AG04449 (cell line): ENCODE measurements at regions not wholly inside any gene's neighbourhood (a gene's known extent, or its start where the extent isn't known, plus 50 kb on each side); places are given as distances from the start of the nearest gene placed in this dataset.

ENCODE experiments used
- CTCF ChIA-PET: fragments of 350-600 bp; formaldehyde crosslinking; extraction: SDS; loops from one replicate; lab custom pipeline; 2021; ENCODE audit warnings: antibody characterized with exemption; lab: Yijun Ruan, JAX
- POLR2A ChIA-PET: fragments of 400-600, 350-600 bp; formaldehyde crosslinking; extraction: SDS; loops from one replicate; lab custom pipeline; 2020; ENCODE audit warnings: antibody characterized with exemption, inconsistent platforms; lab: Yijun Ruan, JAX
- DNase-seq: peaks from one replicate; pipeline ENCODE4 v3.0.0-alpha.2; 2010; ENCODE audit warnings: low read depth, low spot score
- H3K4me3 ChIP-seq: 2 replicates; pipeline ENCODE4 v1.5.1; 2011; ENCODE audit warnings: low read depth, mild to moderate bottlenecking, control low read depth, low read length
- CTCF ChIP-seq: IDR thresholded peaks from one replicate; pipeline ENCODE4 v1.5.1; 2011; ENCODE audit warnings: mild to moderate bottlenecking, moderate library complexity, low read length, control low read depth, inconsistent platforms; ENCODE audit not compliant: insufficient read depth; ENCODE audit errors: missing control alignments

- no peak for DNase-seq
- TF ChIP-seq CTCF: no peak
- ChIA-PET CTCF (no interaction called here), POLR2A (no interaction called here)
- H3K4me3 ChIP-seq: no peak overlapping the region
These were observed 53.1 kb upstream of the TRIM67 start for GRCh38 chr1:231108516-231109302.

- ChIA-PET CTCF (interaction anchor here (1.4 kb wide), 1 partner anchor 13 kb away, joined by 4 read pairs; no protein-coding TSS in a partner anchor), POLR2A (interaction anchor here (2.4 kb wide), 1 partner anchor 32 kb away, joined by 9 read pairs; no protein-coding TSS in a partner anchor)
- H3K4me3 ChIP-seq: no peak overlapping the region
- TF ChIP-seq CTCF: no peak
- DNase-seq: no peak
These were observed 54.1 kb upstream of the TRIM67 start for GRCh38 chr1:231107600-231108326.

GRCh38 chr1:231107151-231107550, 54.7 kb upstream of the TRIM67 start:
- ChIA-PET POLR2A (interaction anchor here (2.4 kb wide), 1 partner anchor 33 kb away, joined by 9 read pairs; no protein-coding TSS in a partner anchor), CTCF (interaction anchor here (0.8 to 1.5 kb wide), 3 partner anchors 13 to 106 kb away, joined by 3 to 4 read pairs (median 3); no protein-coding TSS in a partner anchor)
- no peak for DNase-seq
- H3K4me3 ChIP-seq: no peak overlapping the region
- TF ChIP-seq CTCF: no peak

- POLR2A ChIA-PET: interaction anchor here (1.2 to 2.4 kb wide), 2 partner anchors 17 to 33 kb away, joined by 4 to 9 read pairs; no protein-coding TSS in a partner anchor
- CTCF ChIA-PET: interaction anchor here (0.8 to 1.5 kb wide), 3 partner anchors 12 to 105 kb away, joined by 3 to 4 read pairs (median 3); no protein-coding TSS in a partner anchor
- peak; percentile 67 for DNase-seq
- no peak for TF ChIP-seq CTCF
- no peak overlapping the region for H3K4me3 ChIP-seq
These were observed 55.5 kb upstream of the TRIM67 start for GRCh38 chr1:231106347-231106746.

GRCh38 chr1:231104917-231105316, 56.9 kb upstream of the TRIM67 start:
- POLR2A ChIA-PET: no interaction called here
- DNase-seq: no peak
- TF ChIP-seq CTCF: no peak
- no peak overlapping the region for H3K4me3 ChIP-seq
- CTCF ChIA-PET: interaction anchor here (1.6 kb wide), 1 partner anchor 12 kb away, joined by 3 read pairs; no protein-coding TSS in a partner anchor
